Fibroblast of lung (primary cell): ENCODE measurements at regions not wholly inside any gene's neighbourhood (a gene's known extent, or its start where the extent isn't known, plus 50 kb on each side); places are given as distances from the start of the nearest gene placed in this dataset.

Experiments used
- EZH2 ChIP-seq: IDR thresholded peaks from 2 replicates; pipeline ENCODE4 v1.5.1; 2012; ENCODE audit warnings: low read length, control low read depth, mild to moderate bottlenecking; ENCODE audit errors: missing control alignments
- TF ChIP-seq, protein P1 (sequence below), 2 donors: IDR thresholded peaks in 1 of 2; conservative IDR thresholded peaks in 1 of 2; 1 replicate in 1 of 2; 2 replicates in 1 of 2; pipeline ENCODE4 v1.5.1; 2011 to 2012; ENCODE audit warnings: low read length in 2 of 2, control low read depth in 1 of 2, inconsistent platforms in 1 of 2, low read depth in 1 of 2, mild to moderate bottlenecking in 1 of 2

DNA sequence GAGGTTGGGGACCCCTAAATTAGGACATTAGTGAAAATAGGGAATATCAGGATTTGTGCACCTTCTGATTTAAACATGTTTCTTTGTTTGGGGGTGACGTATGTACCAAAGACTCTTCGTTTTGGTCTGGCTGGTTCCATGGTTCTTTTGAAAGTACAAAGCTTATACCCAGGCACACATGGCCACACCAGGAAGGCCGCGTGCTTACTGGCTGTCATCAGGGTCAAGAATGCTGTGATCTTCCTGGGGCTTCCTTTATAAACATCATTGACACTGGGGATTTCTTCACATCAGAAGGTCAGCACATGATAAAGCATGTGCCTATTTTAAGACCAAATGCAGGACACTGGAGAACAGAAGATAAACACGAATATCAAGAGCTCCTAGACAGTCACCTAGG is 230.6 kb upstream of the ID2 start:
- TF ChIP-seq, protein P1, sequence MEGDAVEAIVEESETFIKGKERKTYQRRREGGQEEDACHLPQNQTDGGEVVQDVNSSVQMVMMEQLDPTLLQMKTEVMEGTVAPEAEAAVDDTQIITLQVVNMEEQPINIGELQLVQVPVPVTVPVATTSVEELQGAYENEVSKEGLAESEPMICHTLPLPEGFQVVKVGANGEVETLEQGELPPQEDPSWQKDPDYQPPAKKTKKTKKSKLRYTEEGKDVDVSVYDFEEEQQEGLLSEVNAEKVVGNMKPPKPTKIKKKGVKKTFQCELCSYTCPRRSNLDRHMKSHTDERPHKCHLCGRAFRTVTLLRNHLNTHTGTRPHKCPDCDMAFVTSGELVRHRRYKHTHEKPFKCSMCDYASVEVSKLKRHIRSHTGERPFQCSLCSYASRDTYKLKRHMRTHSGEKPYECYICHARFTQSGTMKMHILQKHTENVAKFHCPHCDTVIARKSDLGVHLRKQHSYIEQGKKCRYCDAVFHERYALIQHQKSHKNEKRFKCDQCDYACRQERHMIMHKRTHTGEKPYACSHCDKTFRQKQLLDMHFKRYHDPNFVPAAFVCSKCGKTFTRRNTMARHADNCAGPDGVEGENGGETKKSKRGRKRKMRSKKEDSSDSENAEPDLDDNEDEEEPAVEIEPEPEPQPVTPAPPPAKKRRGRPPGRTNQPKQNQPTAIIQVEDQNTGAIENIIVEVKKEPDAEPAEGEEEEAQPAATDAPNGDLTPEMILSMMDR (conservative IDR thresholded peaks at IDR 0.05 in 1 of 2, IDR thresholded peaks at IDR 0.05 in 1 of 2; ENCODE audit: low read depth in 1 of 2, low read length in 2 of 2): no peak
- no peak for TF ChIP-seq EZH2
